ENCODE measurements at regions not wholly inside any gene's neighbourhood (a gene's known extent, or its start where the extent isn't known, plus 50 kb on each side); places are given as distances from the start of the nearest gene placed in this dataset.

DNA sequence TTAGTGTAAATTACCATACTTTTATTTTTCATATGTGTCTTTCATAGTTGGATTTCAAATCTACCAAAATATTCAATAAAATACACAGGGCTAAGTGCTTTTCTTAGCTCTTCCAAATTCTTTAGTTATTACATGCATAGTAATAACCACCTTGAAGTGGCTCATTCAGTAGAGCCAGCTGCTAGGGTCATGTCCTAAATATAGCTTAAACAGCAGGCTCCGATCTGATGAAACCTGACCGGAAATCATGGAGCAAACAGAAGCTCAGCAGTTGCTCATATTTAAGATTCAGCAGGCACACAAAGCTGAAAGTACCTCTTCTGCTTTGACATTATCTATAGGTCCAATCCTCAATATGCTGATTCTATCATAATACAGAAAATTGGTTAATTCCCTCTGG lies 1470.4 kb downstream of the ADGRL3 start:
- H3K4me3 ChIP-seq (ENCODE audit: low read depth, low read length), result no peak overlapping the region
- H3K14ac ChIP-seq (ENCODE audit: low read length), result no peak overlapping the region
- H2BK5ac ChIP-seq (ENCODE audit: low read depth, low read length, poor library complexity), result no peak overlapping the region
- no peak overlapping the region for H3K9ac ChIP-seq (ENCODE audit: low read length)
- no peak overlapping the region for H4K8ac ChIP-seq (ENCODE audit: low read depth, low read length)
- no peak overlapping the region for H3K4ac ChIP-seq (ENCODE audit: low read depth, low read length)
- no peaks in the 10 kb centered on the region for H3K36me3 ChIP-seq (ENCODE audit: control insufficient read depth in 1 of 2, insufficient read depth in 2 of 2, low read length in 2 of 2)
- no peak overlapping the region for H3K4me2 ChIP-seq (ENCODE audit: low read length)
- H2AFZ ChIP-seq (ENCODE audit: insufficient read depth, low read length, poor library complexity), result no peak overlapping the region
- no peaks in the 10 kb centered on the region for H3K79me2 ChIP-seq (ENCODE audit: control insufficient read depth, insufficient read depth, low read length, poor library complexity)
- no peaks in the 10 kb centered on the region for H3K27me3 ChIP-seq (ENCODE audit: insufficient read depth, low read length)
- no peaks in the 10 kb centered on the region for H3K79me1 ChIP-seq (ENCODE audit: low read length)
- no peak overlapping the region for H2BK120ac ChIP-seq (ENCODE audit: insufficient read depth, low read length, poor library complexity)
- H3K27ac ChIP-seq (ENCODE audit: low read depth, low read length), result no peak overlapping the region
- no peaks in the 10 kb centered on the region for H3K9me3 ChIP-seq (ENCODE audit: insufficient read depth, low read depth, low read length)
- no CpG with 5 or more reads among the region's 2 CpGs for WGBS (ENCODE audit: extremely low coverage, insufficient coverage, insufficient read length)
- H3K4me1 ChIP-seq (ENCODE audit: control insufficient read depth in 1 of 2, insufficient read depth in 2 of 2, low read length in 2 of 2), result no peaks in the 10 kb centered on the region
- no peak overlapping the region for H3K23ac ChIP-seq (ENCODE audit: low read length)
- no peak for DNase-seq
- H4K12ac ChIP-seq (ENCODE audit: low read depth, low read length), result no peak overlapping the region
- H4K91ac ChIP-seq (ENCODE audit: low read depth, low read length), result no peak overlapping the region
- no peak overlapping the region for H3K18ac ChIP-seq (ENCODE audit: low read length)
- H2BK12ac ChIP-seq (ENCODE audit: low read length), result no peak overlapping the region
- H2AK5ac ChIP-seq (ENCODE audit: low read length), result no peak overlapping the region

DNA sequence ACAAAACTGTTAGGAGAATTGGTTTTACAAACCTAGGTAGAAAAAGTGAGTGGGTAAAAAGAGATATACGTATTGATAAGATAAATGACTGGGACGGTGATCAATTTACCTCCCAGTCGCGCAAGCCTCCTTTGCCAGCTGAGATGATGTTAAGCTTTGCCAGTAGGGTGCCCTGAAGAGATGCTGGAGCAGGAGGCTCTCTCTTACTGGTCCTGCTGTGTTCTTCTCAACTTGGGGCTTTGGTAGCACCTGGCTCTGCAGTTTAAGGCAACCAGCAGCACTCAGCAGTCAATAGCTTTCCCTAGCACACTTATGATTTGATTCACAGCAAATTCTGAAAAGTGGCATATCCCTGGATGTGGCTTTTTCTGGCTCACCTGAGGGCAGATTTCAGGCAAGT lies 1461.7 kb downstream of the ADGRL3 start:
- H3K36me3 ChIP-seq (ENCODE audit: control insufficient read depth in 1 of 2, insufficient read depth in 2 of 2, low read length in 2 of 2), result no peaks in the 10 kb centered on the region
- no peak overlapping the region for H2BK5ac ChIP-seq (ENCODE audit: low read depth, low read length, poor library complexity)
- no peak for DNase-seq
- no peaks in the 10 kb centered on the region for H3K27me3 ChIP-seq (ENCODE audit: insufficient read depth, low read length)
- H4K12ac ChIP-seq (ENCODE audit: low read depth, low read length), result no peak overlapping the region
- H3K4me1 ChIP-seq (ENCODE audit: control insufficient read depth in 1 of 2, insufficient read depth in 2 of 2, low read length in 2 of 2), result no peaks in the 10 kb centered on the region
- H3K9ac ChIP-seq (ENCODE audit: low read length), result no peak overlapping the region
- H3K18ac ChIP-seq (ENCODE audit: low read length), result no peak overlapping the region
- no peak overlapping the region for H2AFZ ChIP-seq (ENCODE audit: insufficient read depth, low read length, poor library complexity)
- H3K4me3 ChIP-seq (ENCODE audit: low read depth, low read length), result no peak overlapping the region
- H3K9me3 ChIP-seq (ENCODE audit: insufficient read depth, low read depth, low read length), result no peaks in the 10 kb centered on the region
- no peak overlapping the region for H2AK5ac ChIP-seq (ENCODE audit: low read length)
- H2BK120ac ChIP-seq (ENCODE audit: insufficient read depth, low read length, poor library complexity), result no peak overlapping the region
- no peak overlapping the region for H3K4me2 ChIP-seq (ENCODE audit: low read length)
- no peak overlapping the region for H3K23ac ChIP-seq (ENCODE audit: low read length)
- H2BK12ac ChIP-seq (ENCODE audit: low read length), result no peak overlapping the region
- H3K27ac ChIP-seq (ENCODE audit: low read depth, low read length), result no peak overlapping the region
- no peak overlapping the region for H3K14ac ChIP-seq (ENCODE audit: low read length)
- H4K91ac ChIP-seq (ENCODE audit: low read depth, low read length), result no peak overlapping the region
- H3K4ac ChIP-seq (ENCODE audit: low read depth, low read length), result no peak overlapping the region
- no peaks in the 10 kb centered on the region for H3K79me1 ChIP-seq (ENCODE audit: low read length)
- H4K8ac ChIP-seq (ENCODE audit: low read depth, low read length), result no peak overlapping the region
- H3K79me2 ChIP-seq (ENCODE audit: control insufficient read depth, insufficient read depth, low read length, poor library complexity), result no peaks in the 10 kb centered on the region
- 100% methylated on average over 2 of the region's 4 CpGs for WGBS (ENCODE audit: extremely low coverage, insufficient coverage, insufficient read length)

DNA sequence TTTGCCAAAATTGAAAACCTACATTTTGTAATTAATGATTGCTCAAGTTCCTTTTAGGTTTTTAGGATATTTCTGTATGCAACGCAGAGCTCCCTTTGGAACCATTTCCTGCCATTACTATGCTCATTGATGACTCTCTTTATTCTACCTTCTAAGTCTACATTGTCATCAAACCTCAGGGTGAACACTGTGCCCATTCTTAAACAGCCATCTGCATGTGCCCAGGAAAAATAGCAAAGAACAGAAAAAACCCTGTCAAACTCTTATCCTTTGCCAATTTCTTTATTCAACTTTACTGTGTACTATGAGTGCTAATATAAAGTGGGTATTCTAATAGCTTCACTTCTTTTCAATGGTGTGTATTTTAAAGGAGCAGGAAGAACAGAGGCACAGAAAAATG lies 1455.9 kb downstream of the ADGRL3 start:
- Histone ChIP-seq H4K91ac (ENCODE audit: low read depth, low read length) (no peak overlapping the region), H3K4me2 (ENCODE audit: low read length) (no peak overlapping the region), H3K9me3 (ENCODE audit: insufficient read depth, low read depth, low read length) (no peaks in the 10 kb centered on the region), H4K12ac (ENCODE audit: low read depth, low read length) (no peak overlapping the region), H3K23ac (ENCODE audit: low read length) (no peak overlapping the region), H3K4me3 (ENCODE audit: low read depth, low read length) (no peak overlapping the region), H3K36me3 (ENCODE audit: control insufficient read depth in 1 of 2, insufficient read depth in 2 of 2, low read length in 2 of 2) (no peaks in the 10 kb centered on the region), H3K18ac (ENCODE audit: low read length) (no peak overlapping the region), H3K4me1 (ENCODE audit: control insufficient read depth in 1 of 2, insufficient read depth in 2 of 2, low read length in 2 of 2) (no peaks in the 10 kb centered on the region), H3K9ac (ENCODE audit: low read length) (no peak overlapping the region), H2BK5ac (ENCODE audit: low read depth, low read length, poor library complexity) (no peak overlapping the region), H3K27ac (ENCODE audit: low read depth, low read length) (no peak overlapping the region), H2BK120ac (ENCODE audit: insufficient read depth, low read length, poor library complexity) (no peak overlapping the region), H3K14ac (ENCODE audit: low read length) (no peak overlapping the region), H2AFZ (ENCODE audit: insufficient read depth, low read length, poor library complexity) (no peak overlapping the region), H3K27me3 (ENCODE audit: insufficient read depth, low read length) (no peaks in the 10 kb centered on the region), H2BK12ac (ENCODE audit: low read length) (no peak overlapping the region), H3K79me1 (ENCODE audit: low read length) (no peaks in the 10 kb centered on the region), H4K8ac (ENCODE audit: low read depth, low read length) (no peak overlapping the region), H2AK5ac (ENCODE audit: low read length) (no peak overlapping the region), H3K79me2 (ENCODE audit: control insufficient read depth, insufficient read depth, low read length, poor library complexity) (no peaks in the 10 kb centered on the region), H3K4ac (ENCODE audit: low read depth, low read length) (no peak overlapping the region)
- DNase-seq, result no peak
- no CpG with 5 or more reads among the region's 1 CpG for WGBS (ENCODE audit: extremely low coverage, insufficient coverage, insufficient read length)

DNA sequence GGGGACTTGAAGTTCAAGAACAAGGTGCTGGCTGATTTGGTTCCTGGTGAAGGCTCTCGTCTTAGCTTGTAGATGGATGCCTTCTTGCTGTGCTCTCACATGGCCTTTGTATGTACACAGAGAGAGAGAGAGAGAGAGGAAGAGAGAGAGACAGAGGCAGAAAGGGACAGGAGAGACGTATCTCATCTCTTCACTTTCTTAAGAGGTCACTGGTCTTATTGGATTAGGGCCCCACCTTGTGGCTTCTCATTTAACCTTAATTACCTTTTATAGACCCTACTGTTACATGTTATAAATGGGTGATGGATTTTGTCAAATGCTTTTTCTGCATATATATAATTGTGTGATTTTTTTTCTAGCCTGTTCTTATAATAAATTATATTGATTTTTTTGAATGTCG lies 1444.2 kb downstream of the ADGRL3 start:
- DNase-seq, result no peak
- Histone ChIP-seq H2BK120ac (ENCODE audit: insufficient read depth, low read length, poor library complexity) (no peak overlapping the region), H2BK12ac (ENCODE audit: low read length) (no peak overlapping the region), H3K9me3 (ENCODE audit: insufficient read depth, low read depth, low read length) (no peaks in the 10 kb centered on the region), H3K4me2 (ENCODE audit: low read length) (no peak overlapping the region), H3K14ac (ENCODE audit: low read length) (no peak overlapping the region), H2AFZ (ENCODE audit: insufficient read depth, low read length, poor library complexity) (no peak overlapping the region), H4K8ac (ENCODE audit: low read depth, low read length) (no peak overlapping the region), H3K27me3 (ENCODE audit: insufficient read depth, low read length) (no peaks in the 10 kb centered on the region), H4K91ac (ENCODE audit: low read depth, low read length) (no peak overlapping the region), H3K27ac (ENCODE audit: low read depth, low read length) (no peak overlapping the region), H4K12ac (ENCODE audit: low read depth, low read length) (no peak overlapping the region), H2AK5ac (ENCODE audit: low read length) (no peak overlapping the region), H3K79me1 (ENCODE audit: low read length) (no peaks in the 10 kb centered on the region), H3K9ac (ENCODE audit: low read length) (no peak overlapping the region), H3K4ac (ENCODE audit: low read depth, low read length) (no peak overlapping the region), H3K23ac (ENCODE audit: low read length) (no peak overlapping the region), H2BK5ac (ENCODE audit: low read depth, low read length, poor library complexity) (no peak overlapping the region), H3K36me3 (ENCODE audit: control insufficient read depth in 1 of 2, insufficient read depth in 2 of 2, low read length in 2 of 2) (no peaks in the 10 kb centered on the region), H3K4me3 (ENCODE audit: low read depth, low read length) (no peak overlapping the region), H3K4me1 (ENCODE audit: control insufficient read depth in 1 of 2, insufficient read depth in 2 of 2, low read length in 2 of 2) (peaks cover 0 to 1% of the 10 kb centered on the region in 2 experiments), H3K79me2 (ENCODE audit: control insufficient read depth, insufficient read depth, low read length, poor library complexity) (no peaks in the 10 kb centered on the region), H3K18ac (ENCODE audit: low read length) (no peak overlapping the region)
- no CpG with 5 or more reads among the region's 3 CpGs for WGBS (ENCODE audit: extremely low coverage, insufficient coverage, insufficient read length)

All from trophoblast cell (in vitro differentiated cells and primary cell).